HCEC 1CT (cell line): ENCODE measurements at regions not wholly inside any gene's neighbourhood (a gene's known extent, or its start where the extent isn't known, plus 50 kb on each side); places are given as distances from the start of the nearest gene placed in this dataset.

ENCODE experiments used
- DNase-seq: peaks from one replicate; pipeline ENCODE4 v3.0.0-alpha.2; 2017

GRCh38 chr7:112395411-112395810 lies 54.8 kb upstream of the IFRD1 start:
- DNase-seq, result no peak

- DNase-seq, result no peak
Measured at GRCh38 chr7:112395893-112396292, 54.4 kb upstream of the IFRD1 start.

DNA sequence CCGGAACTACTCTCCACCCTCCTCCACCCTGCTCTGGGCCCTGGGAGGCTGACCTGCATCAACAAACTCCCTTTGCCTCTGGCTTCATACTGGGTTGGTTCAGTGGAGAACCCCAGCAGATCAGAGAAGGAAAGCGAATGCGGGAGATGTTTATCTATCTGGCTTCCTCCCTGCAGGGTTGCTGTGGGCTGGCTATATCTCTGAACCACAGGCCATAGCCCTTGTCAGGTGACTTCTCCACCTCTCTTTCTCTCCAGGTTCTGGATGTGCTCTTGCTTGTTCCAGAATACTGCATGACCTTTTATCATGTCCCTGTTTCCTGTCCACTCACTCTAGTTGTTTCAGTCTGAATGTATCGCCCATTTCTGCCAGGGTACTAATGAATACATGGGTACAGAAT lies 51.7 kb upstream of the IFRD1 start:
- DNase-seq, result no peak

GRCh38 chr7:112399501-112399900 lies 50.8 kb upstream of the IFRD1 start:
- DNase-seq, result peak; percentile 46

GRCh38 chr7:112400141-112400540 lies 50.1 kb upstream of the IFRD1 start:
- peak; percentile 82 for DNase-seq
